Left renal pelvis (tissue), 4 donors: ENCODE measurements at regions not wholly inside any gene's neighbourhood (a gene's known extent, or its start where the extent isn't known, plus 50 kb on each side); places are given as distances from the start of the nearest gene placed in this dataset.
A peak's percentile ranks its signal among the peaks of the same experiment; 100 is the strongest.
"Not testable (repeated sequence)": the region's sequence is repeated elsewhere in the genome, so short reads cannot be mapped to it uniquely, and the experiment has no call there.

Source experiments
- DNase-seq, 4 donors: peaks; one replicate each; pipeline ENCODE4 v3.0.0-alpha.2; 2013; ENCODE audit warnings: low read depth in 4 of 4, low spot score in 3 of 4

DNA sequence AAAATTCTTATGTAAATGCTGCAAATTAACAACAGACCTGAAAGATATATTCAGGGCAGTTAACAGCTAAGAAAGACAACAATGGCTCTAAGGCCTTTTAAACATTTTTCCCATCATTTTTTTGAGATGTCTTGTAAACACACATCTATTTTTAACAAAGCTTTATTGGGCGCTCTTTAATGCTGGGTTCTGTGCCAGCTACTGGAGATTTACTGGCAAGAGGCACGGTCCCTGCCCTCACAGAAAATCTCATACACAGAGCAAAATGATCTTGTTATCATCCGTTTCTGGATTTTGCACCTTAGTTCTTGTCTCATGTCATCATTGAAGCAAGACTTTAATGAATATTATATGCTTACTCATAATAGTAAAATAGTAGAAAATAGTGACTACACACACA, 1022.3 kb upstream of the WWC1 start:
- no peak for DNase-seq

DNA sequence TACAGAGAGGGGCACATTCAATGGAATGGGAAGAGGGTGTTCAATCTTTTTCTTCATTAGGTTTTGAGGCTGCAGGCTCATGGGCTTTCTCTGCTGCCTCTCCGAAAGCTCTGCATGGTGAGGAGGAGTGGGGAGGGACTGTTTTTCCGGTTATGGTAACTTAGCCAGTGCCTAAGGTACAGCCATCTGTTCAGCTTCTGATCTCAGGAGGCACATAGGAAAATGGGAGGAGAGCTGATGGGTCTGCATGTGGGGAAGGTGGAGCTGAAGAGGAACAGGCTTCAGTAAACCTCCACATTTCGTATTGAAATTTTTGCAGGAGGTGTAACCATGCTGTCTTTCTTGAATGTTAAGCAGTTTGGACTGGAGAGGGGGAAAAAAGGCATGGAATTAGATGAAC, 1020.4 kb upstream of the WWC1 start:
- DNase-seq: no peak

DNA sequence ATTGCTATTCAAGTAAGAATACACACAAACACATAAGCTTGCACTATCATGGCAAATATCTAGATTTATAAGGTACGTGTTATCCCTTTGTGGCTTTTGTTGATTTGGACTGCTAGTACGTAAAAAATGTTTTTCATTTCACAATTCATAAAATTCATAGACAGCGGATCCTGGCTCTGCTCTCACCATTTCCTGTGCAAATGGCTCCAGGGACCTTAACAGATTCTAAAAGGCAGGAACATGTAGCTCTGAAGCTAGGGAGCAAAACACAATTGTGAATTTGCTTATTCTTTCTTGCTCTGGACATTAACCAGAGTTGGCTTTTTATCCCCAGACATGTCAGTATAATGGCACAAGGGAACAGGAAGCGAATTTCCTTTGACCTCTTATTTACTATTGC, 1019.9 kb upstream of the WWC1 start:
- no peak for DNase-seq

DNA sequence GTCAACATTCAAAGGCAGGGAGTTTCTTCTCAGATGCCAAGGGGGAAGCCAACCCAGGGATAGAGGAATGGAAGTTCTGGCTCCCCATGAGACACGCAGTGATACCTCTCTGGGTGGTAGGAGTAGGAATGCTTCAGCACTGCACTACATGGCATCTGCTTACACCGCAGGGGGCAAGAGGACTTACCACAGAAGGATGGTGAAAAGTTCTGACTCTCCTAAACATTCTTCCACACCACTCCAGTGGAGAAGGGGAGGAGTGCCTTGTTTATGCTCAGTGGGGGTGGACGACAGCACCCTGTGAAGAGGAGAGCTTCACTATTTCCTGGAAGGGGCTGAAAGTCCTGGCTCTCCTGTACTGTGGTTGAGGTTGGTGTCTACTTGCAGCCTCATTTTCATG, 1011.3 kb upstream of the WWC1 start:
- DNase-seq: no peak

DNA sequence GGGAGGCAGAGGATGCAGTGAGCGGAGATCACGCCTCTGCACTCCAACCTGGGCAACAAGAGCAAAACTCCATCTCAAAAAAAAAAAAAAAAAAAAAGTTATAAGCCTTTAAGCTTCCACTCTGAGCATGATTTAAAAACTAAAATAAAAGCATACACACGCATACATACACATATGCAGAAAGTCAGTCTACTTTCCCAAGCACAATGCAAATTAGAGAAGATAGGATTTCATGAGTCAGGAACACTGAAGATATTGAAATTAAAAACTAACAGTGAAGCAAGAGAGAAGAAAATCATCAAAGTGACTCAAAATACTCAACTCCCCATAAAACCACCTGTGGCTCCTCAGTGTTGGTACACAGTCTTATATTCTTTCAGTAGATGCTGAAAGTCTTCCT, 1009.5 kb upstream of the WWC1 start:
- DNase-seq: no peak

DNA sequence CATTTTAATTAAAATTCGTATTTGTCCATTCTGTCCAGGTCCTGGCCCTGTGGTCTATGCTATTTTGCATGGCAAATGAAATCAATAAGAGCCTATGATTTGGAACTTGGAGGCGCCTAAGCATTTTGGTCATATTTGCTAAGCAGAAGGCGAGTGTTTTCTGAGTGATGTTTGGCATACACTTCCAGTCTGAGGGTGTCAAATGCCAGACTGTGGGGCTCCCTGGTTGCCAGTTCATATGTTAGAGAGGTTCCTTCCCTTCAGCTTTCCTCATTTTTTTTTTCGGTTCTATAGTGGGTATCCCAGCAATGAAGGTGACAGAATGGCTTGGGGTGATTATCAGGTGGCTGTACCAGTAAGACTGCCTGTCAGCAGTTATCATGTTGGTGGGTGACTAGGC, 1007.8 kb upstream of the WWC1 start:
- DNase-seq: no peak

DNA sequence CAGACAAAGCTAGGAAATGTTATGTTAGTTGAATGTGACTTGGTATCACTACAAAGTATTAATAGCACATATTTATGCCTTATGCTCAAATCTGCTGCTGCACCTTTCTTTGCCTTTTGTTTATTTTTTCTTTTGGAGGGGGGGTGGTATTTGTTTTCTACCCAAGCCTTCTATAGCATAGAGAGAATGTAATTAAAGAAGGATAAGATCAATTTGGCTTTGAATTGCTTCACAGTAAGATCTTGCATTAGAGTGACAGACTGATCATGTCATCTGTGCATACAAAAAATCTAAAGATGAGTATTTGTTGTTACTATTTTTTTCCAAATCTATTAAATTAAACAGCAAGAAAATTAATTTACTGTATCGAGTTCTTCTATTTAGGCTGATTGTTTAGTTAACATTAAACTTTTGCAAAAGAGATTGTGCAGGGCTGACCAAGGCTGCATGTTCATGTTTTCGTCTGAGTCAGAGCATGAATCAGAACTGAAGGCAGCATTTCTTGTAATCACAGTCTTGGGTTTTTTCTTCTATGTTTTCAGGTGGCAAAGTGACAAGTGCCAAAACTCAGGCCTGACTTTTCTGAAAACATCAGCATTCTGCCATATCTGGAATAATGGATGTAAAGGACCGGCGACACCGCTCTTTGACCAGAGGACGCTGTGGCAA, 1007.1 kb upstream of the WWC1 start:
- no peak for DNase-seq

DNA sequence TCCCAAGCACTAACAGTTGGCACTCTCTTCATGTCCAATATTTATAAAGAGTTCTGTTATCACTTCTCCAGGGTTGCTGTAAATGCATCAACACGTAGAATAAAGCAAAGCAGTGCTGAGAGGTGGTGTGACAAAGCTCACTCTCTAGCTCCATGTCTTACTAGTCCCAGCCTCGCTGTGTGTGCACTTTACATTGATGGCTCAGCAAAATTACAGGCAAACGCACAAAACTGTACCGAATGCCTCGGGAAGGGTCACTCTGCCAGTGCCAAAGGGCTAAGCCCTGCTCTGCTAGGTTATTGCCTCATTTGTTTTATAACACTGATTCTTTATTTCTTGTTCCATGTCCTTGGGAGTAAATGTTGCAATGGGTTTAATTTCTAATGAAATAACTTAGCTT, 1005.9 kb upstream of the WWC1 start:
- no peak for DNase-seq

DNA sequence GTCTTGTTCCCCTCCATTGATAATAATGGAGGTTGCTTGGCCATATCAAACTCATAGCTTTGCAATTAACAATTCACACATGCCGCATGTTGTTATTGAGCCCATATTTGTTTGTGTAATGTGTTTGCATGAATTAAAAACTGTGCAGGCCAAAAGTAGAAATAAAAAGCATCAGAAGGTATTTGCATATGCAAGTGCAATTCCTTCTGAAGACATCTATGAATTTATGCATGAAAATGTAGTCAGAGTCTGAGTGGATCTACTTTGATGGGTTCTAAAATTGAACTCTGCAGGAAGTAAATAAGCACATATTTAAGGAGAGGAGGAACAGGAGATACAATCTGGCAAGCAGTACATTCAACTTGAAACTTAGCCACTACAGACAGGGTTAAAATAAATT, 1004.6 kb upstream of the WWC1 start:
- DNase-seq: no peak

DNA sequence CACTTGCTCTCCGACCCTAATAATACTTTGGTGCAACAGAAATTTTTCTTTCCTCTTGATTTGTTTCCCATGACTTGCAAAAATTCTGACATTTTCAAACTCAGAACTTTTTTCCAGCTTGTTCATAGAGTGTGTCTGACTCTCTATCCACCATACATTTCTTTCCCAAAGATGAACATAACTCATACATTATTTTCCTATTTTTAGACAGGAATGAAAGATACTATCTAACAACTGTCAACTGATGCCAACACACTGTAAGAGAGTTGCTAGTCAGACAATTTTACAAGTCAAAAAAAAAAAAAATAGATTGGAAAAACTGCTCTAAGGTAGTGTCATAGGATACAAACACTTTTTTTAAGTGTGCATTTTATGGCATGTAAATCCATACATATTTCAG, 1001.0 kb upstream of the WWC1 start:
- no peak for DNase-seq

DNA sequence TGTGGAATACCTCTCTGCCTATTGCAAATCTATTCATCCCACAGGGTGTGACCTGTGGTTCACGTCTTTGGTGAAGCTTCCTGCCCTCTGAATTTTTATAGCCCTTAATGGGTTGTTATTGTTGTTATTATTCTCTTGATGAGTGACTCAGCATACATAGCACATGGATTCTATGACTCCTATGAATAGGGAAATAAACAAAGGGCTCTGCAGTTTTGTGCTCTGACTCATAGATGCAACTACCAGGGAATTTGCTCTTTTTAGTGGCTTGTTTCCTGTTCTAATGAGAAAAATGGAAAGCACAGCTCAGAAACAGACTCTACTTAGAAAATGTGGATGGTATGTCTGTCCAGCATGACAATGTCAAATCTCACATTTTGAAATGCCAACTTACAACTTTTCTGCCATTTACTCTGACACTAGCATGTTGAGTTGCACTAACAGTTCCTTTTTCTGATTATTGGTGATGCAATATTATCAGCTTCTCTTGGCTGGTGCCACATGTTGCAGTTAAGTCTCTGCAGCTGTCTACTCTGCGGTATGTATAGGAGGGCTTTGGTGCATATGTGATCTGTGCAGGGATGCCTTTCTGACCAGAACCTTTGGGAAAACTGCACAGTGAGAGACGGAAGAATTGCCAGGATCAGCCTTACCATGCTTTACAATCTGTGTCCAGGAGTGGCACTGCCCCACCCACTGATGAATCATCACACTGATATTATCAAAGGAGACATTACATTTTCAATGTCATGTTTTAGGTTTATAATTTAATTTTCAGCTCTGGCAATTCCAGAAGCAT, 996.4 kb upstream of the WWC1 start:
- DNase-seq: no peak

DNA sequence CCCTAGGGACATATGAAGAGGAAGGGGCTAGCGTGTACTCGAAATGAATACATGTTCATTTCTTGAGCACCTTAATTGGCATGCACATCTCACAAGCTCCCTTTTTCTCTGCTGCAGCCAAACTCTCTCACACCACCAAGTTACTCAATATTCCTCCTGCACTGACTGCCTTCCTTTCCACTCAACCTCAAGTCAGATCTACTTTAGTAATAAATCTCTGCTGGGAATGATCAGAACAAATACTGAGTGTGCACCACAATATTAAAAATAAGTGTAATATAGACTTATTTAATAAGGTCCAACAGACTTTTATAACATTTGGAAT, 995.8 kb upstream of the WWC1 start:
- DNase-seq: no peak

DNA sequence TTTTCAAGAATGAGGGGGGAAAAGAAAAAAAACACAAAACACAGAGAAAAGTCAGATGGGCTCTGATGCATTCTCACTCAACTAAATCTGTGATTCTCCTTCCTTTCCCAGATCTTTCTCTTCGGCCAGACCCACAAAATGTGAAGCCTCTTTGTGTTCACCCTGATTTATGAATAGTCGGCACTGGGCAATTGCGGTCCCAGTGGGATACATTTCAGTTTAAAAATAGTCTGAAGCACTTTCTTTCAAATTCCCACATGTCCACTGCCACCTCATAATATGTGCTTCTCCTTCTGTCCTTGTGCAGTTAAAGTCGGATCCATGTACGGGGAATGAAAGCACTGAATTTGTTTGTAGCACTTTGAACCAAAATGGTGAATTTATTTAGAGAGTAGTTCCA, 995.4 kb upstream of the WWC1 start:
- no peak for DNase-seq

DNA sequence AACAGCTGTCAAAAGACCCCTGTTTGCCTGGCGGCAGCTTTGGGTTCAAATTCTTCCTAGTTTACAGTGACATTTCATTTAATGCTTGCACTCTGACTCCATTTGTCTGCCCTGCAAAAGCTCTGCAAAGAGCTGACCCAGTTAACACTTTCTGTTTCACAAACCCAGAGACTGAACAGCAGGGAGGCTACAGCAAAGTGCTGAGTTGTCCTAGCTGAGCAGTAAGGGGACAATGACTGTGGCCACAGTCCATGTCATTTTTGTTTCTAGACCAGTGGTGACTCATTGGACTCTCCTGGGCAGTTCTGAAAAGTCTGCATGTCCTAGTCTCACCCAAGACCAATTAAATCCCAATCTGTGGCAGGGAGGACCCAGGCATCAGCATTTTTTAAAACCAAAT, 994.8 kb upstream of the WWC1 start:
- no peak for DNase-seq

DNA sequence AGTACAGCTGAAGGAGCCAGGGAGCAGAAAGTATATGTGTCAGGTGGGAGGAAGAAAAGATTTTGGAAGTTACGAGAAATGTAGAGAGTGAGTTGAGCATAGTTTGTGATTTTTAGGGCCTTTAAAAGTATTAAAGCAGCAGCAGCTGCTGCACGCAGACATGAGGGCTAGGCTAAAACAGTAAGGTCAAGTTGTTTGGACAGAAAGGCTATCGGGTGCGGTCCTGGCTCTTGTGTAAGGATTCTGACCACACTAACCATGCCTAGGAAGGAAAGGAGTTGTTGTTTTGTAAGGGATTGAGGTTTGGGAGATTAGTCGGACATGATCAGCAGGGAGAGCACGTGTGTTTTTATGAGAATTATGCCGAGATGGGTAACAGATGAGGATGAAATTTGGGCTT, 991.6 kb upstream of the WWC1 start:
- DNase-seq: not testable (repeated sequence)

DNA sequence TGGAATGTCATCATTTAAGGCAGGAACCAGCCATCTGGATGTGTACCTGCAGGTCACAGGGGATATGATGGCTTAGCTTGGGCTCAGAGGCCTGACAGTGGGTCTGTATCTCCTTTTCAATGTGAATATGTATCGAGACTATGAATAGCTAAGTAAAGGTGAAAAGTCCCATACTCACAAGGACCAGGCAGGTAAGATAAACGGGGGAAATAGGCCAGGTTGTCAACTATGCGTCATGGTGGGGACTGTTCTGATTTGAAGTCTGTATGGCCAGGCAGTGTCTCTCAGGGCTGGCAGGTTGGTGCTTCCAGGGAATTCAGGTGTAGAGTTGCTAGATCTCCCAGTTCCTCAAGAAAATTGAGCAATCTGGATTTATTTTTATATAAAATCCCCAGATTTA, 987.9 kb upstream of the WWC1 start:
- no peak for DNase-seq

DNA sequence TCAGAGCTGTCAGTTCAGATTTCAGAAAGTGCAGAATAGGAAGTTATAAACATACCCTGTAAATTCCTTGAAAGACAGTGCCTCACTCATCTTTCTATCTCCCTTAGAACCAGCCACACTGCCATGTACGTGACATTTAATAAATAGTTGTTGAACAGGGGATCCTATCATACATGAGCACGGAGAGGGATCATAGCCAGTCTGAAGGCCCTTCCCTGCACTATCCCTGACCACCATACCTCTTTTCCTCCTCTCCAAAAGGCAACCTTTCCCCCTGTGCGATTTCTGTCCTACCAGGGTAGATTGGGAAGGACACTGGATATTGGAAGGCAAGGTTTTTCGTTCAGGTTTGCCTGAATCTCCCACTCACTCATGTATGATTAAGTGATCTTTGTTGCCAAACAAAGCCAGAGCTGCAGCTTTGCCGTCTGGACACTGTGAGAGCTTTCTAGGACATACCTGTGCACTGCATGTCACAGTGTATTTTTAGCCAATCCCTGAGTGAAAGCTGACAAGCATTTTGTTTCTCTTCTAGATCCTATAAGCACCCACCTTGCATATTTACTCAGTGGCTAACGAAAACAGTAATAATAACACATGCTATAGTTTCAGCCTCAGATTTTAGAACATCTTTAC, 986.5 kb upstream of the WWC1 start:
- no peak for DNase-seq

DNA sequence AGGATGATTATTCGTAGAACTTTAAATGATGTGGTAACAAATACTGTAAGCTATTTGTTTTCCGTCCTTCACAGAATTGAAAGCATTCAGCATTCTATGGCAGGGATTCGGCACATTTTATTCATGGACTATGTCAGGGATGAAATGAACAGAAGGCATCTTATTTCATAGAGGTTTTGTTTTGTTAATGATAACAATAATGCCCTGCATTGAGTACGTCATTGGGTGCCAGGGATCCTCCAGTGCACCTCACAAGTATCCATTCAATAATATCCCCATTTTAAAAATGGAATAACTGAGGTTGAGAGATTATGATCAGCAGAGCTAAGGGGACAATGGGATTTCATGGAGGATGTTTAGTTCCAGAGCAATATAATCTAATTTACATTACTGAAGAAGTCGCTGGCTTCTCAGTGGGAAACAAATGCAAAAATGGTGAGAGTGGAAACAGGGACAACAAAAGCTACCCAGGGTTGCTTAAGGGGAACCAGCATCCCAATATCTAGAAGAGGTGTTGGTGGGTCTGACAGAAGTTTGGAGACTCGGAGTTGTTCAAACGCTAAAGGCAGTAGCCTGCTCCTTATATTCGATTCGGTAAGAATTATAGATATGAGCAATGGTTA, 985.7 kb upstream of the WWC1 start:
- DNase-seq: no peak

DNA sequence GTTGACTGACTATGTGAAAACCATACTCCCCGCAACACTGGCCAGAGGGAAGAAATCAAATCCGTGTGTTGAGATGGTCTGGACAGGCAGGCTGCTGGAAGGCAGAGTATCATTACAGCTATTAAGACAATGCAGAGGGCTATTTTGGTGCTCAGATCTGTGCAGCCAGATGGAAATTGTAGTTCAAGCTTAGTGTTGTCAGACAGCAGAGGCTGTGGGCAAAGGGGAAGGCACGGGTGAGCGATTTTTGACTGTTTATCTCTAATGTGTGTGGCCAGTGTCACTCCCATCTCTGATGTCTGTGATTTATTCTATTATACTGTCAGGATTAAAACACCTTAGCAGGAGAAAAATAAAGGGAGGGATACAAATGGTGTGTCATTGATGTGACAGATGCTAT, 984.4 kb upstream of the WWC1 start:
- DNase-seq: peak in 1 of 4 donors; percentile 40

DNA sequence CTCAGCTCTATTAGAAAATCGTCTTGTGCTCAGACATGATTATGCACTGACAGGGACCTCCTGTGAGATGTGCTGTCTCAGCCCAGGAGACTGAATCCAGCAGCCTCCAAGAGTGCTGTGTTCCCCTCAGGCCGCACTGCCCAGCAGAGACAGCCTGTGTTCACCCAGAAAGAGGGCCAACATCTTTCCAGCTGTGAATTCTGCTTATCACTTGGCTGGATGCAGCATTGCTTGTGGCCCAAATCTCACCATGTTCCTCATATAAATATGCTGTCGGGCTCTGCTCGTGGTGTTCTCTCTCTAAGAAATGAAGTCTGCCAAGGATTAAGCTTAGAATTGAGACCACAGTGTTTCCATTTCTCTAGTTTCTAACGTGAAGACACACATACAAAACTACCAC, 983.0 kb upstream of the WWC1 start:
- no peak for DNase-seq

DNA sequence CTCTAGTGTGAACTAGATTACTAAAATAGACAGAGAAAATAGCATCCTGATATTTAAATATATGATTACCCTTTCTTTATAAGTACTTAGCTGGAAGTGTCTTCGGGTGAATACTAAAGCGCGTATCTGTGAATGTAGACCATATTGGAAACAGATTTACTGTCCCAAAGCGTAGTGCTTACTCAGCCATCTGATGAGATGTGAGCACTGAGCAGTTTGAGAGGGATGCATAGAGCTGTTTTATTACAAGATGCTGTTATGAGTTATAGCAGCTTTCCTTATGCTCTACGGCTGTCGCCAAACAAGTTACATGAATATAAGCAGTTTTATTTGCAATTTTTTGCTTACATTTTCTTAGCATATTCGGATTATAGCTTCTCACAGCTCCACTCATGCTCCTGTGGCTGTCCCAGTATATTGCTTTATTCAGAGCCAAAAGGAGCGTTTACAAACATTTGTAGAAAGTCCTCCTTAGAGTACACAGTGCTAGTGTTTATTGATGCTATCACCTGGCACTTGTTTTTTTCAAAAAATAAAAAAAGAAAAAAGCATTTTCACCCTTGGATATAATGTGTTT, 981.4 kb upstream of the WWC1 start:
- DNase-seq: no peak
